Pancreas (tissue), 10 donors: ENCODE measurements at regions not wholly inside any gene's neighbourhood (a gene's known extent, or its start where the extent isn't known, plus 50 kb on each side); places are given as distances from the start of the nearest gene placed in this dataset.

ENCODE experiments used
- ATAC-seq, 4 donors: fragments of 200-7000 bp; cut with Tn5 transposase; one replicate each; pipeline versions ENCODE4 v1.8.0 to v1.9.1; 2020; ENCODE audit warnings: mild to moderate bottlenecking in 4 of 4, moderate library complexity in 4 of 4
- DNase-seq, 6 donors: peaks; one replicate each; pipeline ENCODE4 v3.0.0-alpha.2; 2020
- FAIRE-seq: peaks from 2 replicates; lab custom pipeline; 2012; peaks lifted over from hg19 to GRCh38; lab: Jason Lieb, UNC
- H3K27ac ChIP-seq, 4 donors: fragments of 200-600 bp; sonication (generic); 1 replicate in 3 of 4; 2 replicates in 1 of 4; pipeline versions ENCODE4 v1.5.0 to v1.8.0; 2020
- H3K27me3 ChIP-seq, 4 donors: fragments of 200-600 bp; one replicate each; pipeline ENCODE4 v1.8.0; 2021
- H3K36me3 ChIP-seq, 3 donors: fragments of 200-600 bp; sonication (generic) in 1 of 3; one replicate each; pipeline versions ENCODE4 v1.5.0 to v1.8.0; 2020 to 2021
- H3K4me1 ChIP-seq, 3 donors: fragments of 200-600 bp; one replicate each; pipeline ENCODE4 v1.8.0; 2021
- H3K4me3 ChIP-seq, 4 donors: fragments of 200-600 bp; sonication (generic) in 2 of 4; one replicate each; pipeline versions ENCODE4 v1.5.0 to v1.8.0; 2020 to 2021
- H3K9me3 ChIP-seq, 4 donors: fragments of 200-600 bp; one replicate each; pipeline ENCODE4 v1.8.0; 2021
- CTCF ChIP-seq, 4 donors: fragments of 200-600 bp; sonication (generic) in 3 of 4; IDR thresholded peaks; one replicate each; pipeline versions ENCODE4 v1.5.0 to v1.8.0; 2021; ENCODE audit warnings: antibody characterized with exemption in 4 of 4
- WGBS, 2 donors: extraction: QIAGEN DNeasy Blood & Tissue Kit; methylation state at CpG; one replicate each; pipeline ENCODE4 v1.1.7; 2013; 5-methylcytosine and 5-hydroxymethylcytosine counted together
- intact Hi-C, 3 donors: fragments of 100-400 bp; cut with DNase I; formaldehyde crosslinking; loops; one replicate each; pipeline versions ENCODE4 v1.11.1 to v1.14.2; 2022
- donor health status: healthy with polysubstance abuse.
- donor health status: DM: no; HTN: no; CAD: no; lungs with moderate emphysema.
- donor health status: DM: no; HTN: no; CAD: no.
- donor health status: control.
- donor health status: control.
- donor health status: Bipolar disorder and iron deficiency.
- donor health status: DM: yes; HTN: yes; CAD: no.
- donor health status: DM: no; HTN: no; CAD: no.
- donor health status: DM: no; HTN: no; CAD: no.
- donor health status: DM: yes; HTN: yes; CAD: no.

GRCh38 chr9:82604947-82605656 is 457.8 kb downstream of the RASEF start:
- 30 to 37% methylated on average over 3 of the region's 3 CpGs for WGBS, 2 donors
- H3K27me3 ChIP-seq, result no peaks in the 10 kb centered on the region
- H3K27ac ChIP-seq, result peak overlapping the region; percentile 4 to 74 (median 49)
- no peak for TF ChIP-seq CTCF (IDR thresholded peaks at IDR 0.05)
- intact Hi-C loops, result loop anchor here in 1 of 3 donors (5.0 kb wide), 1 partner anchor 58 kb away; no protein-coding TSS in a partner anchor
- DNase-seq (peak in 4 of 6 donors; percentile 41 to 83 (median 69)), FAIRE-seq (no peak), ATAC-seq (peak; percentile 85 to 92 (median 90))
- H3K4me1 ChIP-seq, result peaks cover 21 to 47% (median 36%) of the 10 kb centered on the region in 3 donors
- no peaks in the 10 kb centered on the region for H3K36me3 ChIP-seq
- no peaks in the 10 kb centered on the region for H3K9me3 ChIP-seq
- no peak overlapping the region for H3K4me3 ChIP-seq

- Histone ChIP-seq H3K36me3 (no peaks in the 10 kb centered on the region), H3K4me1 (peaks cover 19 to 43% (median 32%) of the 10 kb centered on the region in 3 donors), H3K9me3 (no peaks in the 10 kb centered on the region), H3K27me3 (no peaks in the 10 kb centered on the region), H3K4me3 (no peak overlapping the region), H3K27ac (peak overlapping the region in 3 of 4 donors; percentile 41 to 74 (median 57))
- no peak for TF ChIP-seq CTCF (IDR thresholded peaks at IDR 0.05)
- ATAC-seq, result peak in 3 of 4 donors; percentile 2 to 7 (median 3)
- intact Hi-C loops, result no loop called here
- DNase-seq, result no peak
- FAIRE-seq, result no peak
Observed at GRCh38 chr9:82605657-82606031, 457.3 kb downstream of the RASEF start.

GRCh38 chr9:82606071-82606470 is 456.9 kb downstream of the RASEF start:
- WGBS, 2 donors, result 31 to 43% methylated on average over 1 of the region's 1 CpG
- H3K36me3 ChIP-seq, result no peaks in the 10 kb centered on the region
- FAIRE-seq (no peak), DNase-seq (no peak), ATAC-seq (peak; percentile 23 to 46 (median 39))
- intact Hi-C loops, result no loop called here
- H3K4me3 ChIP-seq, result no peak overlapping the region
- peaks cover 14 to 39% (median 28%) of the 10 kb centered on the region in 3 donors for H3K4me1 ChIP-seq
- no peaks in the 10 kb centered on the region for H3K9me3 ChIP-seq
- peak overlapping the region in 3 of 4 donors; percentile 41 to 74 (median 57) for H3K27ac ChIP-seq
- no peak for TF ChIP-seq CTCF (IDR thresholded peaks at IDR 0.05)
- no peaks in the 10 kb centered on the region for H3K27me3 ChIP-seq

GRCh38 chr9:82606492-82607382 is 456.2 kb downstream of the RASEF start:
- no peaks in the 10 kb centered on the region for H3K36me3 ChIP-seq
- FAIRE-seq (no peak), DNase-seq (peak in 2 of 6 donors; percentile 55 to 69), ATAC-seq (peak; percentile 78 to 90 (median 86))
- intact Hi-C loops, result no loop called here
- H3K27me3 ChIP-seq, result no peaks in the 10 kb centered on the region
- peak in 3 of 4 donors; percentile 46 to 56 (median 52) for TF ChIP-seq CTCF (IDR thresholded peaks at IDR 0.05)
- 37 to 39% methylated on average over 7 of the region's 7 CpGs for WGBS, 2 donors
- H3K4me3 ChIP-seq, result no peak overlapping the region
- peak overlapping the region in 1 of 4 donors; percentile 57 for H3K27ac ChIP-seq
- peaks cover 9 to 32% (median 21%) of the 10 kb centered on the region in 3 donors for H3K4me1 ChIP-seq
- no peaks in the 10 kb centered on the region for H3K9me3 ChIP-seq
